Muscle of back (tissue), 3 donors: ENCODE measurements at regions not wholly inside any gene's neighbourhood (a gene's known extent, or its start where the extent isn't known, plus 50 kb on each side); places are given as distances from the start of the nearest gene placed in this dataset.

ENCODE experiments used
- DNase-seq, 3 donors: peaks; one replicate each; pipeline versions ENCODE4 v3.0.0 to v3.0.0-alpha.2; 2013

DNA sequence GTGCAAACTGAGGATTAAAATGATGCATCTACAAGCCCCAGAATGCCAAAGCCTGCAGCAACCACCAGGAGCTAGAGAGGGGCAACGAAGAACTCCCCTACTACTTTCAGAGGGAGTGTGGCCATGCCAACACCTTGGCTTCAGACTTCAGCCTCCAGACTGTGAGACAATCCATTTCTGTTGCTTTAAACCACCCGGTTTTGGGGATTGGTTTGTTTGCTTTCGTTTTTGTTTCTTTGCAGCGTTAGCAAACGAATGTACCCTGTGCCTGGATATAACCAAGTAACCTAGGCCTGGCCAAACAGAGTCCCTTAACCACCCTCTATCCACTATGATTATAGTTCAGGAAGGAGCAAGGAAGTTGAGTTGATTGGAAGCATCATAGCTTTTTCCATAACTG lies 171.2 kb upstream of the NCK2 start:
- DNase-seq, result no peak

DNA sequence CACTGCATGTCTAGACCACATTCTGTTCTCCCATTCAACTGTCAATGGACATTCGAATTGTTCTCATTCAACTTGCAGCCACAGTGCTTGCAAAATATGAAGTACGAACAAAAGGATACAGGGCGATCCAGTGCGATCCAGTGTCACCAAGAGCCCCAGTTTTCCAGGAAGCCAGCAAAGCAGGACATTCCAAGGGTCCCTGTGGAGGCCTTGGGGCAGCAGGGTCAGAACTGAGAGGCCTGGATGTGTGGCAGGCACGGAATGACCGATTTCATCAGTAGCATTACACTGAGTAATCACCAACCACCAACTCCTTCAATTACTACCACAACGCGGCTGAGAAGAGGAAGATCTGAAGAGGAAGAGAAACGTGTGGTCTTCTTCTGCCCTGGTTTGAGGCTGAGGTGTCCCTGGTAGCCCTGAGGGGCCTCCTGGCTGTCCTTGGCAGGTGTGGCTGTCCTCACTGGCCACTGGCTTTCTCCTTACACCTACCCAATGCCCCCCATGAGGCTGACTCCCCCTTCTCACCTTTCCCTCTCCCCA lies 172.7 kb upstream of the FHL2 start:
- no peak for DNase-seq

DNA sequence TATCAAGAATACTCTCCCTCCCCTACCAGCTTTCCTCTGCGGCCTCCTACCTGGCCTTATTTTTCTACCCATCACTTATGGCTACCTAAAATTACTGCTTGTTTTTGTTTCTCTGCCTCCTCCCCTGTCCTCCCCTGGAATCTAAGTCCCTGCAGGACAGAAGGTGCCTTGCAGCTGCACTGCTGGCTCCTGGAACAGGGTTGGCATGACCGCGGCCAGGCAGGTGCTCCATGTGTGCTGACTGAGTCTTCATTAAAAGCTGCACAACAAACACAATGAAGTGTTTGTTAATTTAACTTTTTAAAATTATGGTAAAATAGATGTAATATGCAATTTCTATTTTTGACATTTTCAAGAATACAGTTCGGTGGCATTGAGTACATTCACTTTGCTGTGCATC lies 171.9 kb upstream of the FHL2 start:
- no peak for DNase-seq

DNA sequence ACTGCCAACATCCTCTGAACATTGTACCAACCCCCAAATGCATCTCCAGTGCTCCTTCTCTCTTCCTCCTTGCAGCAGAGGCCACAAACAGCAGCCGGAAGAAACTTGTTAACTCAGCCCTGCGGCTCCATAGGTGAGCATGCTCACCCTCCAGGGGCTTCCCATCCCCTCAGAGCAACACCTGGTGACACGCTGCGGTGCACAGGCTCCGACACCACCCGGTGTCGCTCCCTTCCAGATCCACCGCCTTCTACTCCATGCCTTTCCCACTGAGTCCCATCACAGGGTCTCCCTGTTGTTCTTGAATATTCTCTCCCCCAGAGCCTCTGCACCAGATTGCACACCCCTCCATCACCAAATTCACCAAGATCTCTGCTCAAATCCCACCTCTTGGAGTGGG lies 171.5 kb upstream of the FHL2 start:
- no peak for DNase-seq

DNA sequence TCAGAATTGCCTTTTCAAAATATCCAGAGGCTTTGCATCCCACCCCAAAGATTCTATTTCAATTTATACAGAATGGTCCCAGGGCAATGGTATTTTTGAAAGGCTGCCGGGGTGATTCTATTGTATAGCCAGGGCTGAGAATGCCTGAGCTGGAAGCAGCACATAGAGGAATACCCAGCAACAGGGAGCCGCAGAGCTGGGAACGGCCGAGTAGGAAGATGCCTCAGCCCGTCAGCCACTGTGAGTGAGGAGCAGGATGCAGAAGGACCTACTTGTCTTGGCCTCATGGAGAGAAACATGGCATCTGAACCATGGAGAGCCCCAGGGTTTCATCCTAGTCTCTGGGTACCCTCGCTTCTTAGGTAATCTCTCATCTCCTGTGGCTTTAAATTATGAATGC lies 170.8 kb upstream of the FHL2 start:
- DNase-seq, result no peak

DNA sequence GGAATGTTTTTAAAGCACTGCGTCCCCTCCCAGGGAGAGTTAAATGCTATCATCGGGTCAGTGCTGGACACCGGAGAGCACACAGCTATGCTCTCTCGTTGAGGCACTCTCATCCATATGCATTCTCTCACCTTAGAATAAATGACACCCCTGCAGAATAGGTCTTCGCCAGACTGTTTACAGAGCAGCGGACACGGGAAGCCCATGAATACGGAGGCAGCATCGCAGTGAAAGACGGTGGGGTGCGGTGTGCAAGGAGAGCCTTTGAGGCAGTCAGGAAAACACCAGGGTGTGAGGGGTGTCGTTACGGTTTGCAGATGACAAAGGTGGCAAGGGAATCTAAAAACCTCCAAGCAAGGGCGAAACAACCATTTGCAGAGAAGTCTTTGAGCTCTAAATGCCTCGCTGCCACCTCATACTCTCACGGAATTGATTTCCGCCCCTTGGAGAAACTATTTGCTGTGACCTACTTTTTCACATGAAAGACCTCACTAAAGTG lies 169.2 kb upstream of the FHL2 start:
- no peak for DNase-seq

GRCh38 chr2:105563000-105563719 lies 164.3 kb upstream of the FHL2 start:
- no peak for DNase-seq

GRCh38 chr2:105561401-105561800 lies 162.6 kb upstream of the FHL2 start:
- no peak for DNase-seq

- DNase-seq, result no peak
These were observed 161.3 kb upstream of the FHL2 start for GRCh38 chr2:105560157-105560556.

- DNase-seq, result peak in 1 of 3 donors; percentile 17
These were observed 158.4 kb upstream of the FHL2 start for GRCh38 chr2:105557021-105557920.

DNA sequence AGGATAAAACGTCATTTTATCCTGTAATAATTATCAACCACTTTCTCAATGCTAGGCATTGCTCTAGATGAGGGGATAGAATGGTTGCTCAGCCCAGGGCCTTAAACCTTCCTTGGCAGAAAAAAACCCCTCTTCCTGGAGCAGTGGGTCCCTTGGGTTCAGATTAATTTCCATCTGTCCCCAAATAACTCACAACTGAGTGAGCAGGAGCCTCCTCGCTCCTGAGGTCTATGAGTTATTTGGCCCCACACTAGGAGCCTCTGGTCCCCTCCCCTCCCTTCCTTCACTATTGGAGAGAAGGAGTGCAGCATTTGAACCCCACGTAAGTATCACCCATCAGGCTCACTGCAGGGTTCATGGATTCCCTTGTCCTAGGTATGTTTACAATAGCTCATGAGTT lies 157.5 kb upstream of the FHL2 start:
- no peak for DNase-seq

DNA sequence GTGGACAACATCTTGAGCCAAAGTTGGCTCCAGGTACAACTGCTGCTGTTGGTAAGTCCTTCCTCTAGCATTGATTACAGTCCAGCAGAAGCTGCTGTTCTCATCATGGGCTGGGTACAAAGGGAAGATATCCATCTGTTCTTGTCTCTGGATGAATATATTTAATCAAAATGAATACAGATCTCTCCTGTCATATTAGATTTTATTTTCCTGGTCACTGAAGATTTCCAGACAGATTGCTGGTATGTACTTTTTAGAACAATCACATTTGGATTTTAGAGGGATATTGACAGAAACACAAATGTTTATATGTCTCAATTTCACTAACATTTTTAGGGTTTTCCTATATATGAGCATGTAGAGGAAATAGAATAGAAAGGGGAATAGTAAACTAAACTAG lies 155.4 kb upstream of the FHL2 start:
- no peak for DNase-seq

- no peak for DNase-seq
These were observed 154.8 kb upstream of the FHL2 start for GRCh38 chr2:105553538-105554196.

GRCh38 chr2:105546628-105546974 lies 147.8 kb upstream of the FHL2 start:
- DNase-seq, result no peak

- peak; percentile 30 to 54 (median 42) for DNase-seq
These were observed 147.1 kb upstream of the FHL2 start for GRCh38 chr2:105545730-105546627.

GRCh38 chr2:105544591-105545377 lies 145.9 kb upstream of the FHL2 start:
- DNase-seq, result no peak

- no peak for DNase-seq
These were observed 142.6 kb upstream of the FHL2 start for GRCh38 chr2:105541189-105542050.

DNA sequence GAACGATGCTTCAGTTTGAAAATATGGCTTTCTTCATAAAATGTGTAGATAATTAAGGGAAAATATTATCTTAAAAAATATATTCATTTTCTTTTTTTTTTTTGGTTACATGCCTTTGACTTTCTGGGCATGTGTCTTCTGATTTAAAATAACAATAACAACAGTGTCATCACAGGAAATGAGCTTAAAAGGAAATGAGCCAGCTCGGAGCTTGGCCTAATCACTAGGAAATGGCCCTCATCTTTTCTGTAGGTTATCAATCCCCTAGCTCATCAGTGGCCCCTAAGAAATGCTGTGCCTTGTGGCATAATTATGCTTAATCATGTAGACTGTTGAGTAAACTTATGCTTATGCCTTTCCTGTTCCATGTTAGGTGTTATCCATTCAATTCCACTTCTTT lies 141.8 kb upstream of the FHL2 start:
- DNase-seq, result no peak

DNA sequence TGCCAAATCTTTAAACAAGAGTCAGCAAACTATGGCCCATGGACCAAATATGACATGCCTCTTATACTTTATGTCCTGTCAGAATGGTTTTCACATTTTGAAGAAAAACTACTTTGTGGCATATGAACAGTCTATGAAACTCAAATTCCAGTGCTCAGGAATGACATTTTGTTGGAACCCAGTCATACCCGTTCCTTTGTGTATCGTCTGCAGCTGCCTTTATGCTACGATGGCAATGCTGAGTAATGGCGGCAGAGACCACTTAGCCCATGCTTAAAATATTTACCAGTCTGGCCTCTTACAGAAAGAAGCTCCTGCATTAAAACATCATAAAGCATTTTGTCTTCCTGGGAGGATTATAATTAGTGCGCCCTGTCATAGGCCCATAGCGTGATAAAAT lies 140.5 kb upstream of the FHL2 start:
- DNase-seq, result no peak
